ENCODE measurements at regions not wholly inside any gene's neighbourhood (a gene's known extent, or its start where the extent isn't known, plus 50 kb on each side); places are given as distances from the start of the nearest gene placed in this dataset.

- TF ChIP-seq CTCF (IDR thresholded peaks at IDR 0.05; ENCODE audit: insufficient read depth, low read length) (no peak), REST (IDR thresholded peaks at IDR 0.05; ENCODE audit: insufficient replicate concordance, low read depth) (no peak)
These were observed 88.2 kb upstream of the SMIM23 start for GRCh38 chr5:171697221-171698102.

Data from HL-60 (cell line).